NCI-H226 (cell line): ENCODE measurements at regions not wholly inside any gene's neighbourhood (a gene's known extent, or its start where the extent isn't known, plus 50 kb on each side); places are given as distances from the start of the nearest gene placed in this dataset.

Experiments used
- DNase-seq: peaks from one replicate; pipeline ENCODE4 v3.0.0-alpha.2; 2015

- DNase-seq: no peak
Observed at GRCh38 chr7:18420108-18420507, 75.4 kb upstream of the HDAC9 start.

- DNase-seq: no peak
Observed at GRCh38 chr7:18420748-18421147, 74.8 kb upstream of the HDAC9 start.

GRCh38 chr7:18421297-18422002, 74.1 kb upstream of the HDAC9 start:
- no peak for DNase-seq

DNA sequence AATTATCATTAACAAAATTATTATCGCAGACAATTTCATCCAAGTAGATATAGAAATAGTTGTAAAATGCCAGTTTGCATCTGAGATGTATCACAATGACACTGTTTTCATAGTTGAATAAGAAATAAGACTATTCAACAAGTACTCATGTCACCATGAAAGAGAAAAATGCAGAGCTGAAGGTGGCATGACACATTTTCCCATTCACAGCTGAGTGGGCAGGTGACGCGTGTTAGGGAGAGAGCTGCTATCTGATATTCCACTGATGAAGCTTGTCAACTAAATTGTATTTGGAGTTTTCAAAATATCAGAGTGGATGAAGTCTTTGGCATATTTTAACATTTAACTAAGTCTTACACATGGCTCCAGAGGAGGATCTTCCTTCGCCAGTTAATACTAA, 70.3 kb upstream of the HDAC9 start:
- no peak for DNase-seq

DNA sequence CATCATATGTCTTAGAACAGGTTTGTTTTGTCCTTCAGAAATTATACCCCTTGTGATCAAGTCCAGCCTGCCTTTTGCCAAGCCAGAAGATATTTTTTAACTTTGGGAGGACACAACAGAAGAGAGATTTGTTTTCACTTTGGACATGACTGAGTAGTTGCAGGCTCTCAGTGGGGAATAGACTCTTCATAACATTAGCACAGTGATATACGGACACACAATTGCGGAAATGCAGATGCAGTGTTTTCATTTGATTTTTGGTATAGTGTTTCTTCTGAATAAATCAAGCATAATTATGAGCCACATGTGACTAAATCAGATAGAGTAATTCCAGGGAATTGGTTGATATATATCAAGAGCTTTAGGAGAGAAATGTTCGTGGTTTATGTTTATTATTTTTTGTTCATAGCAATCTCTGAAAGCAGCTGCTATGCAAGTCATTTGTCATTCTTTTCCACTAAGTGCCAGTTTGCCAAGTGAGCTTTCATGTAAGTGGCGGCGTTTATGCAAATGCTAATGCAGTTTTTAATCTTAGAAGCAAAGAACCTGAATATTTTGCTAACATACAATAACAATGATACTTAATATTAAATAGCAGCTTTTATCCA, 69.6 kb upstream of the HDAC9 start:
- no peak for DNase-seq

GRCh38 chr7:18426564-18427226, 68.9 kb upstream of the HDAC9 start:
- peak; percentile 61 for DNase-seq

GRCh38 chr7:18429547-18429946, 66.0 kb upstream of the HDAC9 start:
- peak; percentile 79 for DNase-seq

DNA sequence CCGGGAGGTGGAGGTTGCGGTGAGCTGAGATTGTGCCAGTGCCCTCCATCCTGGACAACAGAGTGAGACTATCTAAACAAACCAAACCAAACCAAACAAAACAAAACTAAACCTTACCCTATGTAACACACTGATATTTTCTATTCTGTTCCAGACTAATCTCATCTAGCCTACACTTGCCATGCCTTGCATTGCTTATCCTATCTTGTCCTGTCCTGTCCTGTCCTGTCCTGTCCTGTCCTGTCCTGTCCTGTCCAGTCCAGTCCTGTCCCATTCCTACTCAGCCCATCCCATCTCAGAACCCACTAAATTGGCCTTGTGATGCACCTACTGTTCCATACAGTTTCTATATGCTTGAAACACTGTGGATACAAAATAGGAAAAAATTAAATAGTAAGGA, 64.7 kb upstream of the HDAC9 start:
- no peak for DNase-seq

GRCh38 chr7:18434171-18434570, 61.4 kb upstream of the HDAC9 start:
- DNase-seq: no peak

DNA sequence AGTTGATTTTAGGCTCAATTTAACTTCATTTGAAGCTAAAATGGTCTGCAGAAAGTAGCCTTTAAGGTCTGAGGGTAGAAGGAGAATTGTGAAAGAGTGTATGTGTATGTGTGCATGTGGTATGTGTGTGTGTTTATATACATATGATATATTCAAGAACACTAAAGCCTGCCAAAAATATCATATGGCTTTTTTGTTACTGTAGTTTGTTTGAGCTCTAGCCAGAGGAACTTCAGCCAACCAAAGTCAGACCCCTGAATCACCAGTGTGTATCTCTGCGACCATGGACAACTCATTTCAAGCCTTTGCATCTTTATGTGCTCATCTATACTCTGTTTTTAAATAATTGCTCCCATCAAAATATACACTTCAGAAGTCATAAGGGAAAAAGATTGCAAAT, 58.4 kb upstream of the HDAC9 start:
- no peak for DNase-seq

- DNase-seq: no peak
Observed at GRCh38 chr7:18440934-18441333, 54.6 kb upstream of the HDAC9 start.

GRCh38 chr7:18444826-18445225, 50.7 kb upstream of the HDAC9 start:
- DNase-seq: no peak

DNA sequence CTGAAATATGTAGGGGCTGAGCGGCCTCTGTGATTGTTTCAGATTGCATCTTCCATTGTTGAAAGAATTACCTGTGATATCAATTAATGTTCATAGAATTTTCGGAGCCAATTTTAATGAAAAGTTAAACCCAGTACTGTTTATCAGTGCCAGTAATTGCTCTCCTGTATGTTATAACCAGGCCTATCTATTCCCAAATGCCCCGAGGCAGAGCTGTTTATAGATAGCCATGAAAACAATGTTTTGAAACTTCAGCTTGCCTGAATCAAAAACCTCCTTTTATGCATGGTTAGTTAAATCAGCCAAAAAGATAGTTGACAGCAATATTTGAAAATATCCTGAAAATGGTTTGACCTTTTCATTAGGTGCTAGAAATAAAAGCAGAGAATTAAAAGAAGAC, 50.1 kb upstream of the HDAC9 start:
- peak; percentile 49 for DNase-seq
